LoVo (cell line): ENCODE measurements at regions not wholly inside any gene's neighbourhood (a gene's known extent, or its start where the extent isn't known, plus 50 kb on each side); places are given as distances from the start of the nearest gene placed in this dataset.
"Not testable (repeated sequence)": the region's sequence is repeated elsewhere in the genome, so short reads cannot be mapped to it uniquely, and the experiment has no call there.

Experiments used
- DNase-seq: peaks from one replicate; pipeline ENCODE4 v3.0.0-alpha.2; 2016; ENCODE audit warnings: low spot score

- DNase-seq, result no peak
These were observed 85.2 kb upstream of the NCOR2 start for GRCh38 chr12:124652661-124653060.

- DNase-seq, result no peak
These were observed 84.3 kb upstream of the NCOR2 start for GRCh38 chr12:124651516-124652273.

GRCh38 chr12:124650912-124651311, 83.5 kb upstream of the NCOR2 start:
- no peak for DNase-seq

- DNase-seq, result no peak
These were observed 81.4 kb upstream of the NCOR2 start for GRCh38 chr12:124648710-124649384.

GRCh38 chr12:124647316-124647715, 79.9 kb upstream of the NCOR2 start:
- DNase-seq, result no peak

GRCh38 chr12:124646385-124647230, 79.2 kb upstream of the NCOR2 start:
- no peak for DNase-seq

- no peak for DNase-seq
These were observed 78.3 kb upstream of the NCOR2 start for GRCh38 chr12:124645530-124646244.

GRCh38 chr12:124643768-124644167, 76.4 kb upstream of the NCOR2 start:
- not testable (repeated sequence) for DNase-seq

GRCh38 chr12:124642105-124642504, 74.7 kb upstream of the NCOR2 start:
- DNase-seq, result no peak

- DNase-seq, result no peak
These were observed 74.2 kb upstream of the NCOR2 start for GRCh38 chr12:124641591-124641990.

- peak; percentile 62 for DNase-seq
These were observed 72.6 kb upstream of the NCOR2 start for GRCh38 chr12:124640056-124640455.

- DNase-seq, result peak; percentile 40
These were observed 71.9 kb upstream of the NCOR2 start for GRCh38 chr12:124639122-124639806.

- DNase-seq, result peak; percentile 77
These were observed 70.2 kb upstream of the NCOR2 start for GRCh38 chr12:124637581-124637981.

GRCh38 chr12:124637163-124637562, 69.8 kb upstream of the NCOR2 start:
- no peak for DNase-seq

- peak; percentile 89 for DNase-seq
These were observed 68.9 kb upstream of the NCOR2 start for GRCh38 chr12:124636138-124636978.

GRCh38 chr12:124635316-124635715, 67.9 kb upstream of the NCOR2 start:
- no peak for DNase-seq

GRCh38 chr12:124633365-124634362, 66.3 kb upstream of the NCOR2 start:
- DNase-seq, result peak; percentile 96

GRCh38 chr12:124632519-124632984, 65.1 kb upstream of the NCOR2 start:
- DNase-seq, result no peak

- no peak for DNase-seq
These were observed 64.4 kb upstream of the NCOR2 start for GRCh38 chr12:124631681-124632256.
